Dendritic cell treated with granulocyte-macrophage colony-stimulating factor and Interleukin-4, amounts not matched to agents 40 ng/mL and 50 ng/mL, for 4 days (primary cell): ENCODE measurements at regions not wholly inside any gene's neighbourhood (a gene's known extent, or its start where the extent isn't known, plus 50 kb on each side); places are given as distances from the start of the nearest gene placed in this dataset.
A peak's percentile ranks its signal among the peaks of the same experiment; 100 is the strongest.

Source experiments
- H3K27ac Mint-ChIP-seq: one replicate; pipeline ENCODE4 v1.8.0; 2022; ENCODE audit warnings: mild to moderate bottlenecking, mixed read lengths
- H3K27me3 Mint-ChIP-seq: one replicate; pipeline ENCODE4 v1.8.0; 2022; ENCODE audit warnings: mild to moderate bottlenecking, mixed read lengths
- H3K36me3 Mint-ChIP-seq: one replicate; pipeline ENCODE4 v1.8.0; 2022; ENCODE audit warnings: low read depth, mixed read lengths
- H3K4me1 Mint-ChIP-seq: one replicate; pipeline ENCODE4 v1.8.0; 2022; ENCODE audit warnings: low read depth, mixed read lengths
- H3K4me3 Mint-ChIP-seq: one replicate; pipeline ENCODE4 v1.8.0; 2022; ENCODE audit warnings: mild to moderate bottlenecking, moderate library complexity, mixed read lengths
- H3K9me3 Mint-ChIP-seq: one replicate; pipeline ENCODE4 v1.8.0; 2022; ENCODE audit warnings: mixed read lengths
- intact Hi-C: fragments of 100-400 bp; cut with micrococcal nuclease; formaldehyde crosslinking; loops from one replicate; pipeline ENCODE4 v1.15.0; 2022

GRCh38 chr12:124687174-124687902, 119.9 kb upstream of the NCOR2 start:
- H3K27ac Mint-ChIP-seq, result peak overlapping the region; percentile 60
- no peaks in the 10 kb centered on the region for H3K36me3 Mint-ChIP-seq
- no peak overlapping the region for H3K4me3 Mint-ChIP-seq
- intact Hi-C loops, result no loop called here
- peaks cover 71% of the 10 kb centered on the region for H3K4me1 Mint-ChIP-seq
- H3K27me3 Mint-ChIP-seq, result peaks cover 14% of the 10 kb centered on the region
- H3K9me3 Mint-ChIP-seq, result no peaks in the 10 kb centered on the region

GRCh38 chr12:124686370-124687173, 119.2 kb upstream of the NCOR2 start:
- H3K4me1 Mint-ChIP-seq, result peaks cover 79% of the 10 kb centered on the region
- no peak overlapping the region for H3K4me3 Mint-ChIP-seq
- no peaks in the 10 kb centered on the region for H3K9me3 Mint-ChIP-seq
- H3K36me3 Mint-ChIP-seq, result no peaks in the 10 kb centered on the region
- H3K27ac Mint-ChIP-seq, result peak overlapping the region; percentile 82
- intact Hi-C loops, result no loop called here
- H3K27me3 Mint-ChIP-seq, result peaks cover 14% of the 10 kb centered on the region

- peaks cover 14% of the 10 kb centered on the region for H3K27me3 Mint-ChIP-seq
- H3K27ac Mint-ChIP-seq, result peak overlapping the region; percentile 82
- no peaks in the 10 kb centered on the region for H3K9me3 Mint-ChIP-seq
- H3K4me3 Mint-ChIP-seq, result no peak overlapping the region
- peaks cover 82% of the 10 kb centered on the region for H3K4me1 Mint-ChIP-seq
- intact Hi-C loops, result loop anchor here (2.0 kb wide), 1 partner anchor 27 kb away; no protein-coding TSS in a partner anchor
- no peaks in the 10 kb centered on the region for H3K36me3 Mint-ChIP-seq
Observed at GRCh38 chr12:124685689-124686369, 118.4 kb upstream of the NCOR2 start.

GRCh38 chr12:124684971-124685688, 117.7 kb upstream of the NCOR2 start:
- H3K36me3 Mint-ChIP-seq, result no peaks in the 10 kb centered on the region
- H3K9me3 Mint-ChIP-seq, result no peaks in the 10 kb centered on the region
- H3K4me3 Mint-ChIP-seq, result no peak overlapping the region
- peaks cover 16% of the 10 kb centered on the region for H3K27me3 Mint-ChIP-seq
- H3K27ac Mint-ChIP-seq, result peak overlapping the region; percentile 82
- peaks cover 84% of the 10 kb centered on the region for H3K4me1 Mint-ChIP-seq
- intact Hi-C loops, result loop anchor here (2.0 to 5.0 kb wide), 3 partner anchors 28 to 82 kb away; no protein-coding TSS in a partner anchor

- intact Hi-C loops, result loop anchor here (2.0 to 5.0 kb wide), 3 partner anchors 28 to 83 kb away; no protein-coding TSS in a partner anchor
- Mint-ChIP-seq H3K27ac (peak overlapping the region; percentile 82), H3K27me3 (peaks cover 17% of the 10 kb centered on the region), H3K4me1 (peaks cover 84% of the 10 kb centered on the region), H3K36me3 (no peaks in the 10 kb centered on the region), H3K9me3 (no peaks in the 10 kb centered on the region), H3K4me3 (no peak overlapping the region)
Observed at GRCh38 chr12:124684496-124684895, 117.1 kb upstream of the NCOR2 start.

GRCh38 chr12:124683152-124684124, 116.0 kb upstream of the NCOR2 start:
- Mint-ChIP-seq H3K27ac (peak overlapping the region; percentile 82), H3K36me3 (no peaks in the 10 kb centered on the region), H3K27me3 (peaks cover 18% of the 10 kb centered on the region), H3K4me1 (peaks cover 86% of the 10 kb centered on the region), H3K9me3 (no peaks in the 10 kb centered on the region), H3K4me3 (no peak overlapping the region)
- intact Hi-C loops, result loop anchor here (2.0 to 5.0 kb wide), 3 partner anchors 29 to 84 kb away; no protein-coding TSS in a partner anchor

- peak overlapping the region; percentile 82 for H3K27ac Mint-ChIP-seq
- no peaks in the 10 kb centered on the region for H3K9me3 Mint-ChIP-seq
- H3K4me1 Mint-ChIP-seq, result peaks cover 78% of the 10 kb centered on the region
- no peaks in the 10 kb centered on the region for H3K36me3 Mint-ChIP-seq
- intact Hi-C loops, result loop anchor here (5.0 kb wide), 2 partner anchors 45 to 85 kb away; no protein-coding TSS in a partner anchor
- H3K27me3 Mint-ChIP-seq, result peaks cover 17% of the 10 kb centered on the region
- H3K4me3 Mint-ChIP-seq, result no peak overlapping the region
Observed at GRCh38 chr12:124682425-124683151, 115.2 kb upstream of the NCOR2 start.

GRCh38 chr12:124681779-124682391, 114.5 kb upstream of the NCOR2 start:
- peaks cover 11% of the 10 kb centered on the region for H3K27me3 Mint-ChIP-seq
- H3K4me1 Mint-ChIP-seq, result peaks cover 77% of the 10 kb centered on the region
- H3K27ac Mint-ChIP-seq, result peak overlapping the region; percentile 82
- H3K36me3 Mint-ChIP-seq, result no peaks in the 10 kb centered on the region
- intact Hi-C loops, result loop anchor here (1.0 to 5.0 kb wide), 4 partner anchors 45 to 133 kb away; no protein-coding TSS in a partner anchor
- peak overlapping the region; percentile 20 for H3K4me3 Mint-ChIP-seq
- H3K9me3 Mint-ChIP-seq, result no peaks in the 10 kb centered on the region

- peaks cover 81% of the 10 kb centered on the region for H3K4me1 Mint-ChIP-seq
- peaks cover 10% of the 10 kb centered on the region for H3K27me3 Mint-ChIP-seq
- peak overlapping the region; percentile 82 for H3K27ac Mint-ChIP-seq
- H3K36me3 Mint-ChIP-seq, result no peaks in the 10 kb centered on the region
- intact Hi-C loops, result loop anchor here (1.0 to 5.0 kb wide), 4 partner anchors 46 to 132 kb away; no protein-coding TSS in a partner anchor
- no peaks in the 10 kb centered on the region for H3K9me3 Mint-ChIP-seq
- peak overlapping the region; percentile 20 for H3K4me3 Mint-ChIP-seq
Observed at GRCh38 chr12:124680863-124681778, 113.7 kb upstream of the NCOR2 start.

GRCh38 chr12:124679533-124680371, 112.3 kb upstream of the NCOR2 start:
- no peaks in the 10 kb centered on the region for H3K36me3 Mint-ChIP-seq
- H3K27ac Mint-ChIP-seq, result peak overlapping the region; percentile 82
- intact Hi-C loops, result loop anchor here (5.0 kb wide), 2 partner anchors 48 to 88 kb away; no protein-coding TSS in a partner anchor
- H3K4me3 Mint-ChIP-seq, result no peak overlapping the region
- H3K9me3 Mint-ChIP-seq, result no peaks in the 10 kb centered on the region
- peaks cover 80% of the 10 kb centered on the region for H3K4me1 Mint-ChIP-seq
- H3K27me3 Mint-ChIP-seq, result peaks cover 5% of the 10 kb centered on the region
